Dedifferentiated amniotic fluid mesenchymal stem cell (primary cell): ENCODE measurements at regions not wholly inside any gene's neighbourhood (a gene's known extent, or its start where the extent isn't known, plus 50 kb on each side); places are given as distances from the start of the nearest gene placed in this dataset.
A peak's percentile ranks its signal among the peaks of the same experiment; 100 is the strongest.
"Not testable (repeated sequence)": the region's sequence is repeated elsewhere in the genome, so short reads cannot be mapped to it uniquely, and the experiment has no call there.

ENCODE experiments used
- DNase-seq: peaks from one replicate; pipeline ENCODE4 v3.0.0-alpha.2; 2016; ENCODE audit errors: extremely low spot score

DNA sequence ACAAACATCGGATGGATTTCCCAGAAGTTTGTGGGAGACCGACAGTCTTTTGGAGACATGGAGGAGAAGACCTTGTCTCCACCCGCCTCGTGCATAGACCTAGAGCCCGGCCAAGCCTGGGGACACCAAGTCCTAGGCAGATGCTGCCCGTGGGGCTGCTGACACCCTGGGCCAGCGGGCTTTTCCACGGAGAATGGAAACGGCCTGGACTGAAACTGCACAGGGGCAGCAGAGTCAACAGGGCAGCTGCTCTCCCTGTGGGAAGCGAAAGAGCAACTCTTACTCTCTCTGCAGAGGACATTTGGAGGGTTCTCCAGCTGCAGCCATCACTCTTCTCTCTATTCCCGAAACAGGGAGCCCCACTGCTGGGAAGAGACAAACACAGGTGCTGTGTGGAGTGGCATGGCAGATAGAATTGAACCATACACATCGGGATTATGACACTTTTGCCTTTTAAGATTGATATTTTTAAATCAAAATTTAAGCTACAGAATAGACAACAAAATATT is 401.2 kb downstream of the THBS2 start:
- no peak for DNase-seq

- DNase-seq: peak; percentile 36
These were observed 401.9 kb downstream of the THBS2 start for GRCh38 chr6:168851460-168852375.

GRCh38 chr6:168850027-168850736 is 403.5 kb downstream of the THBS2 start:
- DNase-seq: not testable (repeated sequence)

DNA sequence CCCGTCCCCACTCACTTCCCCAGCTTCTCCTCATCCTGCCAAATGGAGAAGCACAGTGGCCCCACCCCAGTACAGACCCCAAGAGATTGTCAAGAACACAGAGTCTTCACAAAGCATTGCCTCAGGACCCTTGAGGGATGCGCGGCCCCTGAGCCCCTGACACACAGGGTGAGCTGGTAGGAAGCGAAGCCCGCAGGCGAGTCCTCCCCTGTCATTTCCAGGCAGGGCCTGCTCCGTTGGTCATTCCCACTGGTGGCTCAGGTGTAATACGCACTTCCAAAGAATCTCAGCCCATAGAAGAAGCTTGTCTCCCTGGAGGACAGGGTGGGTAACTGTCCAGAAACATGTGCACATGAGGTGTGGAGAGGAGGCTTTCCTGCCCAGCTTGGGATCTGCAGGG is 404.2 kb downstream of the THBS2 start:
- no peak for DNase-seq

DNA sequence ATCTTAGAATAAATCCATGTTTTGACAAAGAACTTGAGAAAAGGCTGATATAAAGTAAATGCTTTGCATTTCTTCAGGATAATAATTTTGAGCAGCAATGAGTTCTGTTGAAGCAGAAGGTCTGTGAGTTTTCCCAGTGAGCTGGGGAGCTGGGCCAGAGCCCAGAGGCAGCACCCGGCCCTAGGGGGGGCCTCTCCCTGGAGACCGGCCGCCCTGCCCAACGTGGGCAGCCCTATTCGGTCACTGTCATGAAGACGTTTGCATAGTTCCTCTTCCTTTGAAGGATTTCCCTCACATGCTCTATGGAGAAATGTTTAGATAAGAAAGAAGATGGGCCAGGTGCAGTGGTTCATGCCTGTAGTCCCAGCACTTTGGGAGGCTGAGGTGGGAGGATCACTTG is 404.8 kb downstream of the THBS2 start:
- no peak for DNase-seq

DNA sequence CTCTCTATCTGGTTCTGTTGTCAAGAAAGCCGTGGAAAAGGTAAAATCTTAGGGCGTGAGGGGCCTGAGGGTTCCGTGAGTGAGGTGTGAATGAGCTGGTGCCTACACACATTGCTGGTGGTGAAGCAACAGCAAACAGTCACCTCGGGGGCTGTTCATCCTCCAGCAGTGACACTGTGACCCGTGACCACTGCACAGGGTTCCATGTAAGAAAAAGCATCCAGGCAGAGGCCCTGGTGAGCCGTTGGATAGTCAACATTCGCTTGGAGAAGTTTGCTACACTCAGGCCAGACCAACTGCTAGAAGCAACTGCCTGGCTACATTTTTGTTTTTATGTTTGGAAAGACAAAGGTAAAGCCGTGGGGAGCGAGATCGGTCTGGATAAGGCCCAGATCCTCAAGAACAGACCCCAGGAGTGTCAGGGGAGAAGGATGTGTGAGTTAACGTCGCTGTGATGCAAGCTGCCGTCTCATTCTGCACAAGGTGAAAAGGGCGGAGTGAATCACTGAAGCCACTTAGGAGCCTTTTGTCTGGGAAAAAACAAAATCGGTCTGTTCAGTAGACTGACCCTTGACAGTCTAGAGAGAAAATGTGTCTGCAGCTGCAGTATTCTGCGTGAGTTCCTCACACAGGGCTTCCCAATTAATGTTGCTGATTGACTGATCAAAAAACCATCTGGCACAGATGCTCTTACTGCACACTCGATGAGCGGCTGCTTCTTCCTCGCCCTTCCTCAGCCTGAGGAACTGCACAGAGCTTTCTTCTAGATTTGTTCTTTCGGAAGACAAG is 404.0 kb downstream of the SMOC2 start:
- no peak for DNase-seq

- not testable (repeated sequence) for DNase-seq
These were observed 401.7 kb downstream of the SMOC2 start for GRCh38 chr6:168842632-168843212.

- DNase-seq: no peak
These were observed 400.8 kb downstream of the SMOC2 start for GRCh38 chr6:168841609-168842278.

DNA sequence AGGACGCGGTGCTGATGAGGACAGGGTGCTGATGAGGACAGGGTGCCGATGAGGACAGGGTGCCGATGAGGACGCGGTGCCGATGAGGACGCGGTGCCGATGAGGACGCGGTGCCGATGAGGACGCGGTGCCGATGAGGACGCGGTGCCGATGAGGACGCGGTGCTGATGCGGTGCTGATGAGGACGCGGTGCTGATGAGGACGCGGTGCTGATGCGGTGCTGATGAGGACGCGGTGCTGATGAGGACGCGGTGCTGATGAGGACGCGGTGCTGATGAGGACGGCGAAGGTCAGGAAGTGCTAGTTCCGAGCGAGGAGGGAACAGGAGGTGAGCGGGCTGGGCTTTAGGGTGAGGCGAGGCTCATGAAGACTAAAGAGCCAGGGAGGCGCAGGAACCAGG is 399.9 kb downstream of the SMOC2 start:
- DNase-seq: not testable (repeated sequence)

DNA sequence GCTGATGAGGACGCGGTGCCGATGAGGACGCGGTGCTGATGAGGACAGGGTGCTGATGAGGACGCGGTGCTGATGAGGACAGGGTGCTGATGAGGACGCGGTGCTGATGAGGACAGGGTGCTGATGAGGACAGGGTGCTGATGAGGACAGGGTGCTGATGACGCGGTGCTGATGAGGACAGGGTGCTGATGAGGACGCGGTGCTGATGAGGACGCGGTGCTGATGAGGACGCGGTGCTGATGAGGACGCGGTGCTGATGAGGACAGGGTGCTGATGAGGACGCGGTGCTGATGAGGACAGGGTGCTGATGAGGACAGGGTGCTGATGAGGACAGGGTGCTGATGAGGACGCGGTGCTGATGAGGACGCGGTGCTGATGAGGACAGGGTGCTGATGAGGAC is 399.3 kb downstream of the SMOC2 start:
- not testable (repeated sequence) for DNase-seq

DNA sequence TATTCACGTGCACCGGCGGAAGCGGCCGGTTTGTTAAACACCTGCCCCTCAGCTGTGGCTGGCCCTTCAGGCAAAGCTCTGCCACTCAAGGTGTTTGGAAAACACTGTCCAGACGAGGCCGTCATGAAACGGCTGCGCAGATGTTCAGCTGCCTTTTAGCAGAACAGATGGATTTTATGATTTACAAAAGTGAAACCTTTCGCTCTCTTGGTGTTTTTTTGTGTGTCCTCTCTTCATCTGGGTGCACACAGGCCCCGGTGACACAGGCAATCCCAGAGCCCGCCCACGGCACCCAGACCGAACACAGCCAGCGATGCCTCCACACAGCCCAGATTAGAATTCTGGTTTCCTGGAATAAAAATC is 397.0 kb downstream of the SMOC2 start:
- DNase-seq: no peak

DNA sequence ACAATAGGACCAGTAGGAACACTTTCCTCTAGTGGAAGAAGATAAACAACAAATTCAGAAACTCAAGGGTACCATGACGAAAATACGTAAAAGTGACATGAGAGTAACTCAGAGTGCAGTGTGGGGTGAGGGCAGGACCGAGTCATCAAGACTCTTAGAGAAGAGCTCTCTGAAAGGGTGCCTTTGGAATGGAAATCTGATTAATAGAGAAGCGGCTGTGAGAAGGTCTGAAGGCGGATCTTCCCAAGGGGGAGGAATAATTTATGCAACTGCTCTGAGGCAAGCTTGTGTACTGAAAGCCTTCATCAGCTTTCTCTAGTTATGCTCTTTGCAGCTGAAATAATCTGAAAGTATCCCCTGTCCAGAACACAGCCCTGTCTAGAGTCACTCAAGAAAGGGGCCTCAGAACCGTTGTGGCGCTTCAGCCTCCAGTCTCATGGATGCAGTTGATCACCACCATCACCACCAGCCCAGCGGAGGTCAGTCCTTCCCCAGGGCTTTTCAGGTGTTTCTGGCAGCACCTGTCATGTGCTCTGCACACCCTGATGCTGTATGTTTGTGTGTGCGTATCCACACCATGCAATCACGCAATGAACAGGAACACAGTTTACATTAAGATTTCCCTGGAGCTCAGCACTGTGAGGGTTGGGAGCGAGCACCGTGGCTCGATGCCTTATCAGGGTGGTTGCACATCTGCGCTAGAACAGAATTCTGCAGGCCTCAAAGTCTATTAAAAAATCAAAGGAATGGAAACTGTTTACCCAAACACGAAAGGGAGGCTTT is 396.5 kb downstream of the SMOC2 start:
- no peak for DNase-seq

DNA sequence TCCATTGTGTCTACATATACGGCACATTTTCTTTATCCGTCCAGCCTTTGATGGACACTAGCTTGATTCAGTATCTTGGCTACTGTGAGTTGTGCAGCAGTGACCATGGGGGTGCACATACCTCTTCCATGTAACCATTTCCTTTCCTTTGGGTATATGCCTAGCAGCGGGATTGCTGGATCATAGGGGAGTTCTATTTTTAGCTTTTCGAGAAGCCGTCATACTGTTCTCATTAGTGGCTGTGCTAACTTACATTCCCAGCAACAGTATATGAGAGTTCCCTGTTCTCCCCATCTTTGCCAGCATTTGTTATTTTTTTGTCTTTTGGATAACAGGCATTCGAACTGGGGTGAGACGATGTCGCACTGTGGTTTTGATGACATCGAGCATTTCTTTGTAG is 395.0 kb downstream of the SMOC2 start:
- no peak for DNase-seq

DNA sequence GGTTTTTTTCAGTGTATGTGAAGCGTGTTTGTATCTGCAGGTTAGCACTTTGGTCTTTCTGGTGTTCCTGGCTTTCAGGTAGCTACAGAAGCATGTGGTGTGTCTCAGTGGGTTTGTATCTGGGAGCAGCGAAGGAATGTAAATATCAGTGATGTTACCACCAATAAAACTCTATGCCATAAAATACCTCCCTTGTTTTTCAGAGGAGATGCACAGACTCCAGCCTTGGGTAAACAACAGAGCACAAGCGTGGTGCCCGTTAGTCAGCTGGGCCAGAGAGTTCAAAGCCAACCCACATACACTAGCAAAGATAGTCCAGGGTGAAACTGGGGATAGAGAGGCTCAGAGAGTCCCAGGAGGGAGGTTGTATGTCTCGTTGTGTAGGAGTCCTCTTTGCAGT is 393.8 kb downstream of the SMOC2 start:
- no peak for DNase-seq

GRCh38 chr6:168834042-168834587 is 393.1 kb downstream of the SMOC2 start:
- no peak for DNase-seq

DNA sequence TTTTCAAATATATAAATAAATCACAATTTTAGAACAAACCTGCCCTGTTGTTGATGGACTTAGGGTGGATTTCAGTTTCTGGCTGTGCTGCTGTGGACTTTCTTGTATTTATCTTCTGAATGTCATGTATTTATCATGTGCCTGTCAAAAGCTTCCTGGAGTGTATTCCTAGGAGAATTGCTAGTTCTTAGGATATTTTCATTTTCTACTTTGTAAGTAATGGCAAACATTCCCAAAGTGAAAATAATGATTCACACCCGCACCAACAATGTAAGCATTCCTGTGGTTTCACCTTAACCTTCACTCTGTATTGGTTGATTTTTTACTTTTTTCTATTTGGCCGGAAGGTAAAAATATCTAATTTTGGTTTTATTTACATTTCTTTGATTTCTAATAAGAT is 387.8 kb downstream of the SMOC2 start:
- no peak for DNase-seq

GRCh38 chr6:168828035-168828434 is 387.1 kb downstream of the SMOC2 start:
- no peak for DNase-seq

- no peak for DNase-seq
These were observed 386.5 kb downstream of the SMOC2 start for GRCh38 chr6:168827586-168827871.

- no peak for DNase-seq
These were observed 386.0 kb downstream of the SMOC2 start for GRCh38 chr6:168826726-168827585.

GRCh38 chr6:168826078-168826390 is 385.1 kb downstream of the SMOC2 start:
- no peak for DNase-seq
